Osteocyte (in vitro differentiated cells): ENCODE measurements at regions not wholly inside any gene's neighbourhood (a gene's known extent, or its start where the extent isn't known, plus 50 kb on each side); places are given as distances from the start of the nearest gene placed in this dataset.

Experiments used
- DNase-seq: peaks from one replicate; pipeline ENCODE4 v3.0.0; 2021; ENCODE audit warnings: mixed read lengths; ENCODE audit not compliant: unreplicated experiment; ENCODE audit errors: extremely low spot score
- H3K27ac Mint-ChIP-seq: one replicate; pipeline ENCODE4 v1.8.0; 2021; ENCODE audit warnings: mild to moderate bottlenecking, mixed read lengths; ENCODE audit not compliant: unreplicated experiment
- H3K27me3 Mint-ChIP-seq: one replicate; pipeline ENCODE4 v1.8.0; 2021; ENCODE audit warnings: mixed read lengths; ENCODE audit not compliant: unreplicated experiment
- H3K36me3 Mint-ChIP-seq: one replicate; pipeline ENCODE4 v1.8.0; 2021; ENCODE audit warnings: mixed read lengths; ENCODE audit not compliant: unreplicated experiment
- H3K4me1 Mint-ChIP-seq: one replicate; pipeline ENCODE4 v1.8.0; 2021; ENCODE audit warnings: mixed read lengths; ENCODE audit not compliant: unreplicated experiment
- H3K4me3 Mint-ChIP-seq: one replicate; pipeline ENCODE4 v1.8.0; 2021; ENCODE audit warnings: mild to moderate bottlenecking, moderate library complexity, mixed read lengths; ENCODE audit not compliant: unreplicated experiment
- H3K9me3 Mint-ChIP-seq: one replicate; pipeline ENCODE4 v1.8.0; 2021; ENCODE audit warnings: mixed read lengths; ENCODE audit not compliant: unreplicated experiment
- CTCF ChIP-seq: fragments of 200-600 bp; sonication (generic); IDR thresholded peaks from 2 replicates; pipeline ENCODE4 v1.5.0; 2021; ENCODE audit warnings: antibody characterized with exemption, mild to moderate bottlenecking, moderate library complexity

GRCh38 chr12:83665634-83666218 lies 979.0 kb downstream of the TMTC2 start:
- Mint-ChIP-seq H3K27me3 (no peaks in the 10 kb centered on the region), H3K27ac (no peak overlapping the region), H3K4me3 (no peak overlapping the region), H3K4me1 (no peaks in the 10 kb centered on the region), H3K9me3 (no peaks in the 10 kb centered on the region), H3K36me3 (no peaks in the 10 kb centered on the region)
- no peak for TF ChIP-seq CTCF
- DNase-seq = no peak

GRCh38 chr12:83664650-83665049 lies 977.9 kb downstream of the TMTC2 start:
- no peak overlapping the region for H3K4me3 Mint-ChIP-seq
- H3K27ac Mint-ChIP-seq = no peak overlapping the region
- no peaks in the 10 kb centered on the region for H3K27me3 Mint-ChIP-seq
- no peak for TF ChIP-seq CTCF
- H3K36me3 Mint-ChIP-seq = no peaks in the 10 kb centered on the region
- no peaks in the 10 kb centered on the region for H3K9me3 Mint-ChIP-seq
- no peaks in the 10 kb centered on the region for H3K4me1 Mint-ChIP-seq
- DNase-seq = no peak

GRCh38 chr12:83660727-83661358 lies 974.1 kb downstream of the TMTC2 start:
- no peaks in the 10 kb centered on the region for H3K4me1 Mint-ChIP-seq
- H3K9me3 Mint-ChIP-seq = no peaks in the 10 kb centered on the region
- H3K36me3 Mint-ChIP-seq = no peaks in the 10 kb centered on the region
- no peak for DNase-seq
- no peaks in the 10 kb centered on the region for H3K27me3 Mint-ChIP-seq
- no peak for TF ChIP-seq CTCF
- no peak overlapping the region for H3K4me3 Mint-ChIP-seq
- no peak overlapping the region for H3K27ac Mint-ChIP-seq

- TF ChIP-seq CTCF = no peak
- Mint-ChIP-seq H3K27me3 (no peaks in the 10 kb centered on the region), H3K9me3 (no peaks in the 10 kb centered on the region), H3K4me1 (no peaks in the 10 kb centered on the region), H3K4me3 (no peak overlapping the region), H3K27ac (no peak overlapping the region), H3K36me3 (no peaks in the 10 kb centered on the region)
- DNase-seq = no peak
These were observed 972.6 kb downstream of the TMTC2 start for GRCh38 chr12:83659321-83659720.

- DNase-seq = no peak
- Mint-ChIP-seq H3K4me3 (no peak overlapping the region), H3K27me3 (no peaks in the 10 kb centered on the region), H3K4me1 (no peaks in the 10 kb centered on the region), H3K36me3 (no peaks in the 10 kb centered on the region), H3K27ac (no peak overlapping the region), H3K9me3 (peaks cover 28% of the 10 kb centered on the region)
- TF ChIP-seq CTCF = no peak
These were observed 969.3 kb downstream of the TMTC2 start for GRCh38 chr12:83656004-83656403.
